Upper lobe of right lung (tissue), 1 donor: ENCODE measurements at regions not wholly inside any gene's neighbourhood (a gene's known extent, or its start where the extent isn't known, plus 50 kb on each side); places are given as distances from the start of the nearest gene placed in this dataset.
"Not testable (repeated sequence)": the region's sequence is repeated elsewhere in the genome, so short reads cannot be mapped to it uniquely, and the experiment has no call there.

ENCODE experiments used
- ATAC-seq: fragments of 200-7000 bp; cut with Tn5 transposase; one replicate; pipeline ENCODE4 v1.9.1; 2020; ENCODE audit warnings: mild to moderate bottlenecking, moderate library complexity
- DNase-seq: peaks from one replicate; pipeline ENCODE4 v3.0.0-alpha.2; 2020
- H3K27ac ChIP-seq: fragments of 200-600 bp; one replicate; pipeline ENCODE4 v1.8.0; 2022
- H3K27me3 ChIP-seq: fragments of 200-600 bp; one replicate; pipeline ENCODE4 v1.8.0; 2022; ENCODE audit warnings: mild to moderate bottlenecking
- H3K36me3 ChIP-seq: fragments of 200-600 bp; one replicate; pipeline ENCODE4 v1.8.0; 2022
- H3K4me1 ChIP-seq: fragments of 200-600 bp; one replicate; pipeline ENCODE4 v1.8.0; 2022
- H3K4me3 ChIP-seq: fragments of 200-600 bp; one replicate; pipeline ENCODE4 v1.8.0; 2022; ENCODE audit warnings: mild to moderate bottlenecking
- H3K9me3 ChIP-seq: fragments of 200-600 bp; one replicate; pipeline ENCODE4 v1.8.0; 2022
- intact Hi-C: fragments of 100-400 bp; cut with DNase I; formaldehyde crosslinking; loops from one replicate; pipeline ENCODE4 v1.11.0; 2022
- TF ChIP-seq, protein P1 (sequence below): fragments of 200-600 bp; IDR thresholded peaks from one replicate; pipeline ENCODE4 v1.8.0; 2022; ENCODE audit warnings: antibody characterized with exemption
- donor health status: DM: no; HTN: yes; CAD: no; lungs with severe emphysema.

DNA sequence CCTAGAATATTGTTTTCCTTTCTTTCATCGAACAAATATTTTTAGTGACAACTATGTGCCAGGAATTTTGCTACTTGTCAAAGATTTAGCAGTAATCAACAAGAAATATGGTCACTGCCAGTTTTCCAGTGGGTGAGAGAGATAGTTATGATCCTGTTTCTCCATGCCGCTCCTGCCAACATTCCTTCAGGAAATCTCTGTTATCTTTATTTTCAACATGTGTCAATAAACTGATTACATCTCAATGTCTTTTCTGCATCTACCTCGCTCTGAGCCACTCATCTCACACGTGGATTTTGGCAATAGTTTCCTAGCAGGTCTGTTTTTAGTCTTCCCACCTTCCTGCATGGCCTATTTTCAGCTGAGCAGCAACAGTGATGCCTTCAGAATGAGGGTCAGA, 650.0 kb upstream of the STXBP6 start:
- no peak overlapping the region for H3K4me3 ChIP-seq
- no peak overlapping the region for H3K27ac ChIP-seq
- ATAC-seq (no peak), DNase-seq (no peak)
- H3K36me3 ChIP-seq = no peaks in the 10 kb centered on the region
- H3K27me3 ChIP-seq = no peaks in the 10 kb centered on the region
- H3K4me1 ChIP-seq = no peaks in the 10 kb centered on the region
- TF ChIP-seq, protein P1, sequence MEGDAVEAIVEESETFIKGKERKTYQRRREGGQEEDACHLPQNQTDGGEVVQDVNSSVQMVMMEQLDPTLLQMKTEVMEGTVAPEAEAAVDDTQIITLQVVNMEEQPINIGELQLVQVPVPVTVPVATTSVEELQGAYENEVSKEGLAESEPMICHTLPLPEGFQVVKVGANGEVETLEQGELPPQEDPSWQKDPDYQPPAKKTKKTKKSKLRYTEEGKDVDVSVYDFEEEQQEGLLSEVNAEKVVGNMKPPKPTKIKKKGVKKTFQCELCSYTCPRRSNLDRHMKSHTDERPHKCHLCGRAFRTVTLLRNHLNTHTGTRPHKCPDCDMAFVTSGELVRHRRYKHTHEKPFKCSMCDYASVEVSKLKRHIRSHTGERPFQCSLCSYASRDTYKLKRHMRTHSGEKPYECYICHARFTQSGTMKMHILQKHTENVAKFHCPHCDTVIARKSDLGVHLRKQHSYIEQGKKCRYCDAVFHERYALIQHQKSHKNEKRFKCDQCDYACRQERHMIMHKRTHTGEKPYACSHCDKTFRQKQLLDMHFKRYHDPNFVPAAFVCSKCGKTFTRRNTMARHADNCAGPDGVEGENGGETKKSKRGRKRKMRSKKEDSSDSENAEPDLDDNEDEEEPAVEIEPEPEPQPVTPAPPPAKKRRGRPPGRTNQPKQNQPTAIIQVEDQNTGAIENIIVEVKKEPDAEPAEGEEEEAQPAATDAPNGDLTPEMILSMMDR = no peak
- no peaks in the 10 kb centered on the region for H3K9me3 ChIP-seq
- intact Hi-C loops = no loop called here

DNA sequence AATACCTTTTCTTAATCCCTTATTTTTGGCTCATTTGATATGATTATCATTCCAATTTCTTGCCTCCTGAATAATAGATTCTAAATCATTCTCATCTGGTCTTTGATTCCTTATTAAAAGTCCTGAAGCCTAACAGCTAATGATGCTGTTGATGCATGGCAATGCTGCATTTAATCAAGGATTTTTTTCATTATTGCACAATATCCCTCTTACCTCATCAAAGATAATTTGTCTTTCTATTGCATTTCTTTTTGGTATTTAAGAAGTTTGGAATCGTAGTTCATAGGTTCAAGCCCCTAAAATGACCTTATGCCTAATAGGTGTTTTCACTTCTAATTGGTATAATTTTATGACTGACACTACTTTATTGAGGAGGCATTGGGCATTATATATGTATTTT, 648.2 kb upstream of the STXBP6 start:
- Histone ChIP-seq H3K27ac (no peak overlapping the region), H3K4me3 (no peak overlapping the region), H3K36me3 (no peaks in the 10 kb centered on the region), H3K9me3 (no peaks in the 10 kb centered on the region), H3K4me1 (no peaks in the 10 kb centered on the region), H3K27me3 (no peaks in the 10 kb centered on the region)
- no peak for DNase-seq
- intact Hi-C loops = no loop called here
- ATAC-seq = no peak
- TF ChIP-seq, protein P1 = no peak

DNA sequence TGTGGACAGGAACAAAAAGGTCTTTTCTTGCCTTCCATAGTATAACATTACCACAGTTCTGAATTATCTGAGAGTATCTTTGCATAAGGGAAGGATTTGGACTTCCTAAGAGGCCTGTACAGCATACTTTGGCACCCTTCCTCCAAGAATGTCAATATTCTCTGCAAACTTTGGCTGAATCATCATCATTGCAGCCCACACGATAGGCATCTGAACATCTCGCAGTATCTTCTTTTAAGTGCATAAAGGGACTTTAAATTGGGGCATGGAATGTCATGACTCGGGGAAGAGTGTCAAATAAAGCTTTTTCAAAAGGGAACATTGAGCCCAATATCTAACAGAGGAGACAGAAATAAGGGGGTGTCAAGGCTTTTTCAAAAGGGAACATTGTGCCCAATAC, 646.2 kb upstream of the STXBP6 start:
- intact Hi-C loops = no loop called here
- ATAC-seq = no peak
- H3K4me3 ChIP-seq = no peak overlapping the region
- no peaks in the 10 kb centered on the region for H3K4me1 ChIP-seq
- no peaks in the 10 kb centered on the region for H3K9me3 ChIP-seq
- H3K27me3 ChIP-seq = no peaks in the 10 kb centered on the region
- H3K36me3 ChIP-seq = no peaks in the 10 kb centered on the region
- H3K27ac ChIP-seq = no peak overlapping the region
- DNase-seq = no peak
- TF ChIP-seq, protein P1 = no peak

DNA sequence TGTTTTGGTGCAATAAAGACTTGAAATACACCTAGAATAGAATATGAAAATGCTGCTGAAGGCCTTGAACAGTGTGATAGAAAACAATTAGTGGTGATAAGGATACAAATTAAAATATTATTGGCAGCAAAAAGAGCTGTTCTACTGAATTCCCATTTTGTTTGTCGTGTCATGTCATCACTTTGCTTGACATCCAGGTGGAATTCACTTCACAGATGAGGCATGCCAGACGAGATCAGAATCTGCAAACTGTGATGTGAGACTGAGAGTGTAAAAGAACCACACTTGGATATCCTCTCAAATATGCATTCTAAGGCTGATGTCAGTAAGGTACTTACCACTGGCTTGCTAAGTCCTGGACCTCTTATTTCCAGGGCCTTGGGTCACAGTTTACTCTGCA, 635.1 kb upstream of the STXBP6 start:
- no peak overlapping the region for H3K27ac ChIP-seq
- no peaks in the 10 kb centered on the region for H3K4me1 ChIP-seq
- ATAC-seq = no peak
- intact Hi-C loops = no loop called here
- no peaks in the 10 kb centered on the region for H3K9me3 ChIP-seq
- no peaks in the 10 kb centered on the region for H3K36me3 ChIP-seq
- no peak overlapping the region for H3K4me3 ChIP-seq
- no peak for DNase-seq
- no peaks in the 10 kb centered on the region for H3K27me3 ChIP-seq
- TF ChIP-seq, protein P1 = no peak

DNA sequence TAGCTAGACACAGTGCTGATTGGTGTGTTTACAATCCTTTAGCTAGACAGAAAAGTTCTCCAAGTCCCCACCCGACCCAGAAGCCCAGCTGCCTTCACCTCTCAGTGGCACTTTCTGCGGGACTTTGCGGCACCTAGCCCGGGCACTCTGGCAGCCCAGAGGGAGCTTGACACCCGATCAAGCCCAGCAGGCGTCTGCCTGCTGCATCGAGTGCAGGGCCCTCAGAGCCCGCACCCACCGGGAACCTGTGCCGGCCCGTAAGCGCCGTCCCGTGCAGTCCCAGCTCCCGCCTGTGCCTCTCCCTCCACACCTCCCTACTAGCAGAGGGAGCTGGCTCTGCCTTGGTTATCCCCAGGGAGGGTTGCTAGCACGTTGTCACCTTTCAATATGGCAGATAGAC, 631.0 kb upstream of the STXBP6 start:
- ATAC-seq = peak; percentile 23

DNA sequence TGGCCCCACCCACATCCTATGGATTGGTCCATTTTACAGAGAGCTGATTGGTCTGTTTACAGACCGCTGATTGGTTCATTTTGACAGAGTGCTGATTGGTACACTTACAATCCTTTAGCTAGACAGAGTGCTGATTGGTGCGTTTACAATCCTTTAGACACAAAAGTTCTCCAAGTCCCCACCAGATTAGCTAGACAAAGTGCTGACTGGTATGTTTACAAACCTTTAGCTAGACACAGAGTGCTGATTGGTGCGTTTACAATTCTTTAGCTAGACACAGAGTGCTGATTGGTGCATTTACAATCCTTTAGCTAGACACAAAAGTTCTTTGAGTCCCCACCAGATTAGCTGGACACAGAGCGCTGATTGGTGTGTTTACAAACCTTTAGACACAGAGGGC, 630.6 kb upstream of the STXBP6 start:
- H3K9me3 ChIP-seq, H3K4me1 ChIP-seq, H3K27me3 ChIP-seq, H3K36me3 ChIP-seq, DNase-seq, H3K27ac ChIP-seq, H3K4me3 ChIP-seq, ATAC-seq, intact Hi-C loops: not testable (repeated sequence)

More for the DNA sequence above, 631.0 kb upstream of the STXBP6 start:
- Histone ChIP-seq H3K27me3 (no peaks in the 10 kb centered on the region), H3K4me1 (no peaks in the 10 kb centered on the region), H3K36me3 (no peaks in the 10 kb centered on the region), H3K9me3 (no peaks in the 10 kb centered on the region), H3K4me3 (no peak overlapping the region), H3K27ac (no peak overlapping the region)
- intact Hi-C loops = no loop called here
- DNase-seq = peak; percentile 55
- TF ChIP-seq, protein P1 = no peak
